AML-193 (cell line): ENCODE measurements at regions not wholly inside any gene's neighbourhood (a gene's known extent, or its start where the extent isn't known, plus 50 kb on each side); places are given as distances from the start of the nearest gene placed in this dataset.
"Not testable (repeated sequence)": the region's sequence is repeated elsewhere in the genome, so short reads cannot be mapped to it uniquely, and the experiment has no call there.

Experiments used
- DNase-seq, 2 experiments: peaks; one replicate each; lab custom pipeline; 2025; lab: John Stamatoyannopoulos, UW

DNA sequence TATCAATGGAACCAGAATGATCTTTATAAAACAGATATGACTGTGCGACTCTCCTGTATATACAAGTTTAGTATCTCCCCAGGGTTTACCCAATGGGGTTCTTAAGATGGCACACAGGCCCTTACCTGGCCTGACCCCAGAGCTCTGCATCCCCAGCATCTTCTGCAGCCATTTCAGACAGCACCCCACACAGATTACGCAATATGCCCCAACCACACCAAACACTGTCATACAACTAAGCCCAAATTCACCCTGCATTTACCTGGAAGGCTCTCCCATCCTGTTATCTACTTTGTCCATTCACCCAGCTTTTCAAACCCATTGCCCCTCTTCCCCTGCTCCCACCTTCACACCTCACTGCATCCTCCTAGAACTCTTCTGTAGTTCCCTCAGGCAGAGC lies 182.5 kb upstream of the API5 start:
- no peak for DNase-seq

DNA sequence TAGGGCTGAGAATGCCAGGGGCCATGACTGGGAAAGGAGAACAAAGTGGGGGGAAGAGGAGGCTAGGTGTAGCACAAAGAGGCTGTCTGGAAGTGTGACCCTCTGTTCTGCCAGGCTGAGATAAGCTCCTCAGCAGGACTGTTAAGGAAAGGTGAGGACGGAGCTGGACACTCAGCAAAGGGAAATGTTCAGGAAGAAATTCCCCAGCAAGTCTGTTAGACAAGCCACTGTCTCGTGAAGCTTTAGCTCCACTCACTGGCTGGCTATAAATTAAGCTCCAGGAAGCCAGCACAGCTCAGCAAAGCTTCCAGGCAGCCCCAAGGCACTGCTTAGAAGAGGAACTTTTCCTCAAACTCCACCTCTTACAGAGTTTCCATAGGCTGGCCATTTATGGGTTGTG lies 181.2 kb upstream of the API5 start:
- no peak for DNase-seq

DNA sequence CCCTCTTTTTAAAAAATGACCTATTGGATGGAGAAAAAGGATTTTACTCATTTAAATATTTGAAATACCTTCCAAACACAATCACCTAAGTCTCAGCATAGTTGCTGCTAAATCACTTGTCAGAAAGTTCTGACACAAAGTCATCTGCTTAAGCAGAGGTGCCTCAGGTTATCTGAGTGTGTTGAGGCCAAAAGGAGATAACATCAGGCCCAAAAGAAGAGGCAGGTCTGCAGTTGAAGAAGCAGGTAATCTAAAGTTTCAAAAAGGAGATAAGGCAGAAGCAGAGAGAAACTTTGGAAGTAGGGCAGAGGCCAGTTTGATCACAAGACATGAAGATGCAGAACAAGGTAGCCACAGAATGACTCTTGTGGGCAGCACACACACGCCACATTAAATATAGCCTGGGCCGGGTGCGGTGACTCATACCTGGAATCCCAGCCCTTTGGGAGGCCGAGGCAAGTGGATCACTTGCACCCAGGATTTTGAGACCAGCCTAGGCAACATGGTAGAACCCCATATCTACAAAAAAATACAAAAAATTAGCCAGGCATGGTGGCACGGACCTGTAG lies 175.7 kb upstream of the API5 start:
- DNase-seq: no peak

DNA sequence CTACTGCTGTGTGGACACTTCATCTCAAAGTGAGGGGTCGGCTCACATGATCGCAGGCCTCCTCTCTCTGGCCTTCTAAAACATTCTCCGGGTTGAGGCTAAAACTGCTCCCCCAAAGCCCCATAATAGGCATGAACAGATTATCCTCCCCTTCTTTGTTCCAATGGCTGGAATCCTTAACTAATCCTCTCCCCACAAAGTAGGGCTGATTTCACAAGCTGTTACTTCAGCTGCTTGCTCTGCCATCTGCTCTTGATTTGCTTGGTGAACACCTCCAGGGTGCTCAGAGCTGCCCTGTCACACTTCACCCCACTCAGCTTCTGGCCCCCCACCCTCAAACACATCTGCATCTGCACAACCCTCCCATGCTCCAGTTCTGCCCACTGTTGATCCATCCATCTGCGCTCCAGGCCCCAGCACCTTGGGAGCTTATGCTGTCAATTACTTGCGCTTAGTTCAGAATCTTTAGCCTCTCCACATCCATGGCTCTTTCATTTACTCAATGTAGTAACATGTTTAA lies 173.1 kb upstream of the API5 start:
- no peak for DNase-seq

DNA sequence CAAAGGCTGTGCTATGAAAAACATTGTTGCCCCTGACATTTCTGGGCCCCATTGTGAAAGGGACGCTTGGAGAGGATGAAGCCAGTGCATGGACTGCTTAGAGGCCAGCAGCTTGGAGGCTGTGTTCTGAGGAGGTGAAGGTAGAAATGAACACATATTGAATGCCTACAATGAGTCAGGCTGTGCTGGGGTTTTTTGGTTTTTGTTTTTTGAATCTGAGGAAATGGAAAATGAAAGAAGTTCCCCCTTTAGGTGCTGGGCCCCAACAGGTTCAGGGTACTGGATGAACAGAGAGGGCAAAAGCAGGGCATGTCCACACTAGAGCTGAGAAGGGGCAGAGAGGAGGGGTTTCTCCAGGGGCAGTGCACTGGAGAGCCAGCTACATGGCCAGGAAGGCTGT lies 166.1 kb upstream of the API5 start:
- no peak for DNase-seq

DNA sequence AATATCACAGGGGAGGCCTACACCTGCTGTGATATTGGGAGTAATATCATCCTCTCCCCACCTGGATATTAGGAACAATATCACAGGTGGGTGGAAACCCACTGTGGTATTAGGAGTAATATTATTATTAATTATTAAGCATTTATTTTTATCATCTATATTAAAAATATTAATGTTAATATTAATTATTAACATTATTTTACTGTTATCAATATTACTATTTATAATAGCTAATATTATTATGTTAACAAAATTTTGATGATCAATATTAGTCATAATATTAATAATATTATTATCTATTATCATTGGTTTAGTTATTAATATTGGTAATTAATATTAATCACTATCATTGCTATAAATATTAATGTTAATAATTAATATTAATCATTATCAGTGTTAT lies 161.1 kb upstream of the API5 start:
- no peak for DNase-seq

DNA sequence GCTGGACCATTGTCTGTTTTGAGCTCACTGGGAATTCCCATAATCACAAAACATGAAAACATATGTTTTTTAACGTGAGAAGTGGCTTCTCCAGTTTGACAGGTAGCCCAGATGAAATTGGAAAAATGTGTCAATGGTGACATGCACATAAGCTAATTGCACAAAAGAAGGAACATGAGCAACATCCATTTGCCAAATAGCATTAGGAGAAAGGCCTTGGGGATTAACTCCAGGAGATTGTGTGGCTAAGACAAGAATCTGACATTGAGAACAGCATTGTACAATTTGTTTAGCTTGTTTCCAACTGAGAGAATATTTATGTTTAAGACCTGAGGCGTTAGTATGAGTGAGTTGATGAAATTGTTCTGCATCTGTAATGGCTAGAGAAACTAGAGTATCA lies 147.0 kb upstream of the API5 start:
- DNase-seq: no peak

DNA sequence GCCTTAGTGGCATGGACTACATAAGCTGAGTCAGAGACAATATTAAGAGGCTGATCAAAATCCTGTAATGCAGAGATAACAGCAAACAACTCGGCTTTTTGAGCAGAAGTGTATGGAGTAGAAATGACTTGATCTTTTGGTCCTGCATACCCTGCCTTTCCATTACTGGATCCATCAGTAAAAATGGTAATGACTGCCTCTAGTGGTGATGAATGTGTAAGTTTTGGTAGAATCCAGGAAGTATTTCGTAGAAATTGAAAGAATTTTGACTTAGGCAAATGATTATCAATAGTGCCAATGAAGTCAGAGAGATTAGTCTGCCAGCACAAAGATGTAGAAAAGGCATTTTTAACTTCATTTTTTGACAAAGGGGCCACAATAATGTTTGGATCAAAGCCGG lies 146.4 kb upstream of the API5 start:
- DNase-seq: peak in 1 of 2 experiments; percentile 11

DNA sequence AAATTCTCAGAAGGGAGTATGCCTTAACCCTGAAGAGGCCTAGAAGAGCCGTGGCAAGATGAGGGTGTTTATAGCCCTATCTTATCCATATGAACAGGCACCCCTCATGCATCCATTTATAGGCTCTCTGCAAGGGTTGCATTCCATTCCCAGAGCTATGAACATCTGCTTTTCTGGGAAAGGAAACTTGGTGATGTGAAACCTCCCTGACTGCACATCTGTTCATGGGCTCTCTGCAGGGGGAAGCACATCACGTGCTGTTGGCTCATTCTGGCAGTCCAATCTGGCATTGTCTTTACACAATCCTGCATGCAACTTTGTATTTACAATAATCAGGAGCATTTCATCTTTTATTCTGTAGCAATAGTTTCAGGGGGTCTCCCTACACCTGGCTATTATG lies 143.6 kb upstream of the API5 start:
- DNase-seq: not testable (repeated sequence)

DNA sequence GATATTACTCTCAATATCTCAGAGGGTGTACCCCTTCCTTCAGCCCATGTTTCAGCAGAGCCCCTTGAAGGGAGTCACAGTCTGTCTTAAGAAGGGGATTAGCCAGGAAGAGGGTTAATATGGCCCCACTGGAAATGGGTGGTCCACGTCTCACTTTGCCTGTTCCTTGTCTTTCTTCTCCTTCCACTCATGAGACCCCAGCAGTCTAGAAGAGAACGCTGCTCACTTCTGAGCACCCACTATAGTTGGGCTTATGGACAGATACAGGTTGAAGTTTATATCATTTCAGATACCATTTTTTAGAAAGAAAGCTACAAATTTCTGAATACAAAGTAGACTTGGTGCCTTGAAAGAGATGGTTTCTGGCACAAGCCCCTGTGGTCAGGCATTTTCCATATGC lies 139.3 kb upstream of the API5 start:
- DNase-seq: no peak

DNA sequence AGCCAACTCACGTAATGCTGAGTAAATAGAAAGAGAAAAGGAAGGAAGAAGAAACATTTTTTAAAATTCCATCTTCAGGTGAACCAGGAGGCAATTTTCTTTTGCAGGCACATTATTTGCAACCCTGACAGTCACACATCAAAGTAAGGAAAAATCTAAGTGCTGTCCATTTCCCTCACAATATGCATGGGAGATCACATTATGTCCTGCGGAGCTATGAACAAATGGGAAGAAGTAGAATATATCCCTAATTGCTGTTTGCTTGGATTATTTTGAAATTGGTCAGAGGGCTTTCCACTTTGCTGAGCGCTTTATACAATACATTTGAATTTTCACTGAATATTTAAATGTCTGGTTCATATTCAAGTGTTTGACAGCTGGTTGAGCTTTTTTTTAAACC lies 133.8 kb upstream of the API5 start:
- no peak for DNase-seq

DNA sequence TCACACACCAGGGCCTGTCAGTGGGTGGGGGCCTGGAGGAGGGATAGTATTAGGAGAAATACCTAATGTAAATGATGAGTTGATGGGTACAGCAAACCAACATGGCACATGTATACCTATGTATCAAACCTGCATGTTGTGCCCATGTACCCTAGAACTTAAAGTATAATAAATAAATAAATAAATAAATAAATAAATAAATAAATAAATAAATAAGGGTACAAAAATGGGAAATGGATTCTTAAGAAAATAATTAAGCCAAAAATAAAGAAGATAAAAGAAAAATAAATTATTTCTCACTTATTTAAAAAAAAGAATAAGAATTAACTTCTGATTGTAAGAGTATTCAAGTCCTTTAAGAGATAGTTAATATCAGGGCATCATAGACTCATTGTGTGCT lies 117.3 kb upstream of the API5 start:
- not testable (repeated sequence) for DNase-seq

DNA sequence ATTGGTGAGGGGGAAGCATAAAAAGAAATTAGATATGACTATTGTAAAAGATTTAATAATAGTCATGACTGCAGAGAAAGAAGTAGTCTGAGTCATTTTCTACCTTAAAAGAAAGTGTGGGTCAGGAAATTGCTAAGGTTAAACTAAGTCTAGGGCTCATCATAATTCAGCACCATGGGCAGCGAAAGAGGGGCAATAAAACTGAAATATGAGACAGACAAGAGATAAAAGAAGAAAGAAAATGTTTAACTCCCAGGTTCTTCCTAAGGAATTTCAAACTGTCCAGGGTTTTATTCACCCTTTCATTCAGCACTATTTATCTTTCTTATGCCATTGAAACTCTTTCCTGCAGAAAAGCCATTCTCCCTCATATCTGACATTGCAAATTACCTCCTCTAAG lies 114.4 kb upstream of the API5 start:
- DNase-seq: no peak

DNA sequence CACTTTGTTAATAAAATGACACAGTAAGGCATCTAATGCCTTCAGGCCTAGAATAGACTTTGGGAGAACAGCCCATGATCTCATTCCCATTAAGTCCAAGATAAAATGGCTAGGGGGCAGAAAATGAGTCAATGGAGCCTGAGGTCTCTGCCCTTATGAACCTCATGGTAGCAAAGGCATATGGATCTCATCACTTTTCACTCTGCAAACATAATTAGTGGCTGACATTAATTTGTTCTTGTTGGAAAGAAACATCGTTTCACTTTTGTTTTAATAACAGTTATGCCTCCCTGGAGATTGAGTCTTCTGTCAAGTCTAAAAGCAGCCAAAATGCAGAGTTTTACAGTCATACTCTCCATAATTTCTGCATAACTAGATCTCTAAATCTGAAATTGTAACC lies 111.8 kb upstream of the API5 start:
- DNase-seq: no peak

DNA sequence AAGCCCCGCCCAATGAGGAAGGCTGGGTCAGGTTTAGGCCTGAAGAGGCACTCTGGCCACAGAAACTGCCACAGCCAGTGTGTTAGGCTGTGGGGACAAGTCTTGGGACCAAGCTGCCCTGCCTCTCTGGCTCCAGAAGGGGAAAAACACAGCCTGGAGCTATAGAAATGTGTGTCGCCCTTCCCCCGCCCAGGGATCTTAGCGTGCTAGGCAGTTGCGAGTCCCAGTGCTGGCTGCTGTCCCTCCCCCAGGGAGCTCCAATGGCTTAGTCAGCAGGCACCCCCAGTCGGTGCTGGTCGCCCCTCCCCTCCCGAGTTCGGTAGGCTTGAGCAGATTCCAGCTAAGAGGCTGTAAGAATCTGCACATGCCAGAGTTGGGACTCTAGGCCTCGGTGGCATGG lies 99.5 kb upstream of the API5 start:
- DNase-seq: no peak

DNA sequence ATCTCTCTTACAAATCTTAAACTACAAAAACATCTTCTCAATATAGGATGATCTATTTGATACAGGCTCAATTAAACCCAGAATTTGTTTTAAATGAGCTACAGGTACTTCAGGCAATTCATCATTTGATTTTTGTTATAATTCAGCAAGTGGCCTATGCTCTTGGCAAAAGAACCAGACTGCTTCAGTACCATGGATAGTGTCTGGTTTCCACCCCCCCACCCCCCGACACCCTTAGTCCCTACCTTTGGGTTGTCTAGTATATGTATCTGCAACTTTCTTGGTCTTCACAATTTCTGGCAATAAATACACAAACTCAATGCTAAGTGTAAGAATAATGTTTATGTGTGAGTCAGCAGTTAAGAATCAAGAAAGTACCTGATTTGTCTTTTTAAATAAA lies 97.3 kb upstream of the API5 start:
- DNase-seq: no peak

DNA sequence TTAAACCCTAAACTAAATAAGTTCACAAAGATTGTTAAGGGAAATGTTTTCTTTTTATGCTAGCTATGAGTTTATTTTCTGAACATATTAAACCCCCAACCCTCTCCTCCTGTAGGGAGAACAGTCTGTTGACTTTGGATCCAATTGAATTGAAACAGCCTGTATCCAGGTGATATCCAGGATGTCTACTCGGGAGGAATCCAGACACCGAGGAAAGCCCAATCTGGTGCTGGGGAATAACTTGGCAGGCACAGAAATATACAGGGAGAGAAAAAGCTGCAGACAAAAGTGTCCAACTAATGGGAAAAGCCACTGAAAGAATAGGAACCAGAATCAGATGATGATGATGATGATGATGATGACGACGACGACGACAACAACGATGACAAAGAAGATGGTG lies 93.9 kb upstream of the API5 start:
- no peak for DNase-seq

DNA sequence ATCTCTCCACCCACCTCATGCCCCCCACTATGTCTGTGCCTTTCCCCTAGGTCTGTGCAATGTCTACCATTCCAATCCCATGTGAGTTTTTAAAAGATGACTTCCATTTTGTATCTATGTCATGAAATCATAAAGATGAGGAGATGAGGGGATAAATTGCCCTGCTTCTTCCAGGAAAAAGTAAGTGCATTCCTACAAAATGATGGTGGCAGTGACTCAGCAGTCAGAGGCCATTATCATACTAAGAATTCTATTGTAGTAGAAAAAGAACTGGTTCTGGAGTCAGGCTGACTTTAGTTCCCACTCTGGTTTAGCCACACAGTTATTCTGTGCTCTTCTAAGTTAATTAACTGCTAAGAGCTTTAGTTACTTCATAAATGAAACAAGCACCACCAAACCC lies 89.6 kb upstream of the API5 start:
- DNase-seq: no peak

DNA sequence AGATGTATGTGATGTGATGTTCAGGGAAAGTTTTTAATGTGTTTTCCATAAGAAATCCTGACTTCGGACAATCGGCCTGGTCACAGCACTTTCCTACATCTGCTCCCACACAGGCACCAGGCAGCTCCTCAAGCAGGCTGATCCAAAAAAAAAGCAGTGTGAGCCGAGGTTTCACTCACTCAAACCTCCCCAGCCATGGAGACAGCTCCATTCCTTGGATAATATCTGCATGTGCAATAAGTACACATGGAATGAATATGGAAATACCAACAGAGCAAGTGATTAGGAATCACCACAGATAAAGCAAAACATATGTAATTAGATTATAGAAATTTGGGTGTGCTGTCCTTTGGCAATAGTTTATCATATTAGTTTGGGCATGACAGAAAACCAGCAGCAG lies 88.8 kb upstream of the API5 start:
- no peak for DNase-seq

DNA sequence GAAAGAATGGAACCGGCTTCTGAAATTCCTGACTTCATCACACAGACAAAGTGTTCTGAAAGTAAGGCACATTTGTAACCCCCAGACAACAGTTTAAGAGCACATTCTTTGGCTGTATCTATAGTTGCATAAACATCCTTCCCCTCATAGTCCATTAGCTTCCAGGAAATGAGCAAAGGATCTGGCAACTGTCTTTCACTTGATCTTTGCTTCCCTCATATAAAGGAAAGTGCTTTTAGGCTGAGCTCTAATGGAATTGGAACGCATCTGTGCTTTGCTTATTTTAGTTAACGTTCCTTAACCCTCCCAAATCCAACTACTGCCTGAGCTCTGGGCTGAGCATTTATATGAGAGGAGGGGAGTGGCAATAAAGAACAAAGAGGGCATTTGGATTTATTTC lies 76.9 kb upstream of the API5 start:
- DNase-seq: no peak

DNA sequence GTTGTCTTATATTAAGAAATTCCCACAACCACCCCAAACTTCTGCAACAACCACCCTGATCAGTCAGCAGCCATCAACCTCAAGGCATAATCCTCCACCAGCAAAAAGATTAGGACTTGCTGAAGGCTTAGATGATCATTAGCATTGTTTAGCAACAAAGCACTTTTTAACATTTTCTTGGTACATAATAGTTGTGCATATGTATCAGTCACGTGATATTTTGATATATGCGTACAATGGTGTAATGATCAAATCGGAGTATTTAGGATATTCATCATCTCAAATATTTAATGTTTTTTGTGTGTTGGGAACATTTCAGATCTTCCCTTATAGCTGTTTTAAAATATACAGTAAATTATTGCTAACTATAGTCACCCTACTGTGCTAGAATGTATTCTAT lies 73.5 kb upstream of the API5 start:
- no peak for DNase-seq

DNA sequence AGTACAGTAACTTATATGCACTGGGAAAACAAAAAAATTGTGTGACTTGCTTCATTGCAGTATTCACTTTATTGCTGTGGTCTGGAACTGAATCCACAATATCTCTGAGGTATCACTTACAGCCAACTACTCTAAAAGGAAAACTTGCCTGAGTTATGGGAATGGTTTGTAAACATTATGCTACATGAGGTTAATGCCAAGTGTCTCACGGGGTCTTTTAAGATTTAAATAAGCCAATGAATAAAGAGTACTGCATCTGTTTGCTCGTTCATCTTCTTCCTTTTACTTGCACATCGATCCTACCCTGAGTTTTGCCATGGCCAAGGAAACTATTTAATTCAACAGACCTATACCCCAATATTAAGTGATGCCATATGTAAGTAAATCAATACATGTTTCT lies 72.0 kb upstream of the API5 start:
- DNase-seq: no peak

DNA sequence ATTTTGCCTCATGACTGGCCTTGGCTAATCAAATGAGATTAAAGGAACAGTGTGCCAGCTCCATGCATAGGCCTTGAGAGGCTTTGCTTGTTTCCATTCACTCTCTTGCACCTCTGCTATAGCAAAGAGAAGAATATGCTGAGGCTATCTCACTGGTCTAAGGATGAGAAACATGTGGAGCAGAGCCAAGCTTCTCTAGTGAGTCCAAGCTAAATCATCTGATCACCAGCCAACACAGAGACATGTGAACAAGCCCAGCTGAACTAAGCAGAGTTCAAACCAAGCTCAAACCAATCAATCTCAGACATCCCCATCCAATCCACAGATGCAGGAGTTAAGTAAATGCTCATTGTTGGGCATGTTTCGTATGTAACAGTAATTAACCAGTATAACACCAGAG lies 69.4 kb upstream of the API5 start:
- no peak for DNase-seq

DNA sequence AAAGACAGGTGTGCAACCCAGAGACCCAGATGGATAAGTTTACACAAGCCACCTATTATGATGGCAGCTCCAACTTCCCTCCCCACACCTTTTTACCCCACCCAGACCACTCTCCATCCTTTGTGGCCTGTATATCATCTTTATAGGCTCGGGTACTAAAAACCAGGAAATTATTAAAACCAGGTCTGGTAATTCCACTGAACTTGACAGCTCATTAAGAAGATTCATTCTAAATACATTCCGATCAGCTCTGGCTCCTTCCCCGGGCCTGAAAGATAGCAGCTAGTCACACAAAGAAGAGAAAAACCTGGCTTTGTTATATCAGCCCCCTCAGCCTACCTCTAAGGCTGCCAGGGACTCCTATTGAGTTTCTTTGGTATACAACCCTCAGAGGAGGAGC lies 67.9 kb upstream of the API5 start:
- no peak for DNase-seq

DNA sequence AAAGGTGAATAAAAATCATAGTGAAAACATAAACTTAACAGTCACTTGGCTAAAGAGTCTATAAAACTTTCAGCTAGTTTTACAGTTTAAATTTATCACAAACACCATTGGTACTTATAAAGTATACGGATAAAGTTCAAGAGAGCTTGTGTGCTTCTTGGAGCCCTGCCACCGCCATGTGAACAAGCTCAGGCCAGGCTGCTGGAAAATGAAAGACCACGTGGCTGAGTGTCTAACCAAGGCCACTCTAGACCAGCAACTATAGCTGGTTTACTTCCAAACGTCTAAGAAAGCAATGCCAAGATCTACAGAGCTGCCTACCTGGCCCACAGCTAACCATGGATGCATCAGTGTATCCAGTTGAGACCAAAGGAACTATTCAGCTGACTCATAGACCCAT lies 66.3 kb upstream of the API5 start:
- DNase-seq: no peak
